ENCODE measurements at regions not wholly inside any gene's neighbourhood (a gene's known extent, or its start where the extent isn't known, plus 50 kb on each side); places are given as distances from the start of the nearest gene placed in this dataset.
"Not testable (repeated sequence)": the region's sequence is repeated elsewhere in the genome, so short reads cannot be mapped to it uniquely, and the experiment has no call there.

DNA sequence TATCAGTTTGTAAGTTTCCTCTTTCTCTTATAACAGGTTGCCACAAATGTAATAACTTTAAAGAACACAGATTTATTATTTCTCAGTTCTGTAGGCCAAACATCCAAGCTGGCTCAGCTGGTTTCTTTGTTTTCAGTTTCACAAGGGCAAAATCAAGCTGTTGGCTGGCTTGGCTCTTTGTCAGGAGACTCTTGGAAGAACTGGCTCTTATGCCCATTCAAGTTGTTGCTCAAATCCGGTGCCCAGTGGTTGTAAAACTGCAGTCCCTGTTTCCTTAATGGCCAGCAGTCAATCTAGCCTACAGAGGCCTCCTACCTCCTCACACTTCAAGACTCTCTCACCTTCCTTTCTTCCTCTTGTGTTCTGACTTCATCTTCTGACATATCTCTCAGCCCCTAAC, 1171.0 kb downstream of the MRPL39 start:
- peak; percentile 63 for DNase-seq

DNA sequence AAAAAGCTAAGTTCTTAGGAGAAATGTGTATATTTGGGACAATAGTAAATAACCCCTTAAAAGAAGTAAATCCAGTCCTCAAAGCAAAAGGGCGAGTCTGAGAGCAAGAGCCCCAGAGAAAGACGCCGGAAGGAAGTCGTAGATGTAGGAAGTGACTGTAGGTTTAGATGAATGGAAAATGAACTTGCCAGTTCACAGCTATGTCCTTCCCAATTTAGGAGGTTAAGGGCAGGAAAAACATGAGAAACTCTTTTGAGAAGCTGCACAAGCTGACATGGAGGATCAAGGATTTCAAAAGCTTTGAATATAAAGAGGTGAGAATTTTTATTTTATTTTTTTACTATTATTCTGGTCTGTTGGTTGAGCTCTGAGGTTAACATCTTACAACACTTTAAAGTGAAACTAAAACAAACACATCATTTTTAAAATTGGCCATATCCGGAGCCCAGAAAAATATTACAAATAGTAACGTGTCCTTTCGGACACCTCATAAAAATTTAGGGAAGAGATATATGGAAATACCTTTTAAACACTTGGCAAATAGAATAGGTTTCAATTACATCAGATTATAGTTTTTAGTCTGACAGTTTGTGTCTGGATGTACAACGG, 1178.6 kb downstream of the MRPL39 start:
- peak; percentile 34 for DNase-seq

DNA sequence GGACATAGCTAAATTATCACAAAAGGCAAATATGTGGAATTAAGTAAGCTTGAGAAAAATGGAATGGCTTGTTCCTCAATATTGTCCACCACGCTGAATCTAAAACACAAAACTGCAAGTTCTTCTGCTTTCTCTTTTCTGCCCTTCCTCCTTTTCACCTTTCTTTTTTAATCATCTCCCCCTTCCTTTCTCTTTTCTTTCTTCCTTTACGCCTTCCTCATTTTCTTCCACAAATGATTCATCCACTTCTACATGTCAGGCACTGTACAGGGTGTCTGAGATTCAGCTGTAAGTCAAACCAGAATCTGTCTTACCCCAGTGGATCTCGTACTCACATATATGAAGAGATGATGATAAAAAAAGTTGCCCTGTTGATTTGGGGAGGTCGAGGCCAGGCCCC, 1182.5 kb downstream of the MRPL39 start:
- DNase-seq = no peak

GRCh38 chr21:24423546-24423945, 1183.7 kb downstream of the MRPL39 start:
- no peak for DNase-seq

DNA sequence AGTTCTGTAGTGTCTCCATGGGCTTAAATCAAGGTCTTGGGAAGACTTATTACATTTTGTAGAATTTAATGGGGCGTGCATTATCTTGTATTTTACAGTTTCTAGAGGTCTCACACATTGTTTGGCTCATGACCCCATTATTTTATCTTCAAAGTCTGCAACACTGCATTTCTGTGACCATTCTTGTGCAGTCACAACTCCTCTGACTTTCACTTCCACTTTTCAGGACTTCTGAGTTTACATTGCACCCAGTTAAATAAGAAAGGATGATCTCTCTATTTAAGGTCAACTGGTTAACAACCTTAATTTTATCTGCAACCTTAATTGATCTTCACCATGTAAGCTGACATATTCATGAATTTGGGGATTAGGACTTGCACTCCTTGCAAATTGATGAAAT, 1186.6 kb downstream of the MRPL39 start:
- peak; percentile 21 for DNase-seq

DNA sequence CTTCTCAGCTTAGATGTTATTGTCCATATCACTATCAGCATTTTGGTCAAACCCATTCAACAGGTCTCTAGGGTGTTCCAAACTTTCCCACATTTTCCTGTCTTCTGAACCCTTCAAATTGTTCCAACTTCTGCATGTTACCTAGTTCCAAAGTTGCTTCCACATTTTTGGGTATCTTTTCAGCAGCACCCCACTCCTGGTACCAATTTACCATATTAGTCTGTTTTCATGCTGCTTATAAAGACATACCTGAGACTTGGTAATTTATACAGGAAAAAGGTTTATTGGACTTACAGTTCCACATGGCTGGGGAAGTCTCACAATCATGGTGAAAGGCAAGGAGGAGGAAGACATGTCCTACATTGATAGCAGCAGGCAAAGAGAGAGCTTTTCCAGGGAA, 1187.6 kb downstream of the MRPL39 start:
- not testable (repeated sequence) for DNase-seq

GRCh38 chr21:24418671-24419070, 1188.6 kb downstream of the MRPL39 start:
- DNase-seq = no peak

DNA sequence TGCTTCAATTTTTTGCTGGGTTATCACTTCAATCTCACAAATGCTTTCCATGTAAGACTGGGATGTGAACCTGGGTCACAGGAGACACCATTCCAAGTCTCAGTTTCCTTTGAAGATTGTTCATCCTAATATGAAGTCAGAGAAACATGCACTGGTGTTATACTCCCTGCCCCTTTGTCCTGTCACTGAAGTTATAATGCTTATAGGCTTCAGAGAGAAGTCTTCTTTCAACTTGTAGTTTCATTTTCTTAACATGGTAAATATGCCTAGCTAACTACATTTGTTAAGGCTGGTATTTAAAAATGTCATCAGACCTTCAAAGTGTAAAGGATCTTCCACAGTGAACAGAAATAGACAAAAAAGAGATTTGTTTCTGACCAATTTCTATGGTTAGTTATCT, 1195.9 kb downstream of the MRPL39 start:
- DNase-seq = no peak

GRCh38 chr21:24403221-24403620, 1204.1 kb downstream of the MRPL39 start:
- DNase-seq = no peak

GRCh38 chr21:24395320-24395923, 1211.9 kb downstream of the MRPL39 start:
- DNase-seq = no peak

DNA sequence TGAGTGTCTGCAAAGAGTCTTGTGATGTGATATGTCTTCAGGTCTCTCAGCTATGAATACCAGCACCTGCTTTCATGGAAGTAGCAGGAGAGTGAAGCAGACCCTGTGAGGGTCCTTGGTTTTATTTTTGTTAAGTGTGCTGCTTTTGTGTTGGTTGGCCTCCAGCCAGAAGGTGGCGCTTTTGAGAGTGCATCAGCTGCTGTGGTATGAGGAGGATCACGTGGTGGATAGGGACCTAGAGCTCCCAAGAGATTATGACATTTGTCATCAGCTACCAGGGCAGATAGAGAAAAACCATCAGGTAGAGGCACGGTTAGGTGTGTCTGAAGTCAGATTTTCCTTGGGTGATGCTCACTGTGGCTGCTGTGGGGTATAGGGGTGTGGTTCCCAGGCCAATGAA, 1232.1 kb downstream of the MRPL39 start:
- DNase-seq = peak; percentile 7

- no peak for DNase-seq
These were observed 1234.8 kb downstream of the MRPL39 start for GRCh38 chr21:24372506-24372905.

- no peak for DNase-seq
These were observed 1237.5 kb downstream of the MRPL39 start for GRCh38 chr21:24369746-24370145.

- no peak for DNase-seq
These were observed 1238.0 kb downstream of the MRPL39 start for GRCh38 chr21:24369278-24369677.

GRCh38 chr21:24367936-24368335, 1239.3 kb downstream of the MRPL39 start:
- DNase-seq = no peak

DNA sequence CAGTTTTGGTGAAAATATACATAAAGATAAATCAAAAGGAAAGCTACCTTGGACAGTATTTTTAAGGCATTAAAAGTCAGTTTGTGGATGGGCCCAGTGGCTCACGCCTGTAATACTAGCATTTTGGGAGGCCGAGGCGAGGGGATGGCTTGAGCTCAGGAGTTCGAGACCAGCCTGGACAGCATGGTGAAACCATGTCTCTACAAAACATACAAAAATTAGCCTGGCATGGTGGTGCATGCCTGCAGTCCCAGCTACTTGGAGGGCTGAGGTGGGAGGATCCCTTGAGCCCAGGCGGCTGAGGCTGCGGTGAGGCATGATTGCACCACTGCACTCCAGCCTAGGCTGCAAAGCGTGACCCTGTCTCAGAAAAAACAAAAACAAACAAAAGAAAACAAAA, 1253.8 kb downstream of the MRPL39 start:
- DNase-seq = no peak

DNA sequence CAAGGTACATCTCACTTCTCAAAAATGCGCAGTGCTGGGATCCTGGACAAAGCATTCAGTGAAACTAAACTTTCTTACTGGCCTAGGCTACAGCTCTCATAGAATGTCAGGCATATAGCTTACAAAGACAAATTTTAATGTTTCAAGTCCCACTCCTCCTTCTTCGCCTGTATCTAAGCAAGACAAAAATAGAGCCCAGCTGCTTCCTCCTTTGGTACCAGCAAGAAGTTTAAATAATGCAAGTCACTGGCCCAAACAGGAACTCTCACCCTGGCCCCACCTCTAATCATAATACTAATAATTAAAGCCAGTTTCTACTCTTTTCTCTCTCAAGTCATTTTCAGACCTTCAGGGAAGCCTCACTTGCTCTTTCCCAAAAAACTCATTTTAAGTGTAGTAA, 1267.9 kb downstream of the MRPL39 start:
- no peak for DNase-seq

GRCh38 chr21:24336491-24336890, 1270.8 kb downstream of the MRPL39 start:
- no peak for DNase-seq

DNA sequence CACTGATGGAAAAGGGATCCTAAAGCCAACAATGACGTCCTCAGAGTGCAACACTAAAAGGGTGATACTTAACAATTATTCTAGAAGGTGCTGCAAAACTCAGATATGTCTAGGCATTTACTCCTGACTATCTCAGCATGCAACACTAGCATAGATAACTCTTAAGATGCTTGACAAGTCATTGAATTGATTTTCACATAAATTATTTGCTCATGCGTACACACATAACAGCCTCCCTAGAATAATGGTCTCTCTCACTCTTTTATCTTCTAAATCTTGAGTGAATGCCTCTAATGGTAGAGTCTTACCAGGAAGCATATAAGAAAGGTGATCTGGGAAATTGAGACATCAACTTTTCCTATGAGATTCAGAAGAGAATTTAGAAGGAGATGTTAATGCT, 1283.7 kb downstream of the MRPL39 start:
- no peak for DNase-seq

- no peak for DNase-seq
These were observed 1290.9 kb downstream of the MRPL39 start for GRCh38 chr21:24316277-24316922.

GRCh38 chr21:24310788-24311187, 1296.5 kb downstream of the MRPL39 start:
- DNase-seq = no peak

DNA sequence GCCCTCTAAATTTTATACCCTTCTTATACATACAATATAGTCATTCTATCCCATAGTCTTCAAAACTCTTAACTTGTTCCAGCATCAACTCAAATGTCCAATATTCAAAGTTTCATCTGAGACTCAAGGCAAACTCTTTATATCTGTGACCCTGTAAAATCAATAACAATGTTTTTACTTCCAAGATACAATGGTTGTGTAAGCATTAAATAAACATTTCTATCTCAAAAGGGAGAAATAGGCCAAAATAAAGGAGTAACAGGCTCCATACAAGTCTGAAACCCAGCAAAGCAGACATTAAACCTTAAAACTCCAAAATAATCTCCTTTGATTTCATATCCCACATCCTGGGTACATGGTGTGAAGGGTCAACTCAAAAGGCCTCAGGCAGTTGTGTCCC, 1299.1 kb downstream of the MRPL39 start:
- no peak for DNase-seq

DNA sequence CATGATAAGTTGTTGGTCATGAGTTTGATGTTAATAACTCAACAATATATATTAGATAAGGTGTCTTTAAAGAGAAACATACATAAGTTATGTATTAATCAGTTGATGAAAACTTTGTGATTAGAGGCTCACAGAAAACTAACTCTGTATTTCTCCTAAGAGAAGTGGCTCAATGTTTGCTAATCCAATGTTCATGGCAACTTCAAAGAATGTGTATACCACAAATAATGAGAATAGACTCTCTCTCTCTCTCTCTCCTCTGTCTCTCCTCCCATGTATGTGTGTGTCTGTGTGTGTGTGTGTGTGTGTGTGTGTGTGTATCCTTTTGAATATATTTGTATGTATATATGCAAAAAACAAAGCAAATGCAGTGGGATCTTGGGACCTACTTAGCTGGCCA, 1304.9 kb downstream of the MRPL39 start:
- no peak for DNase-seq

GRCh38 chr21:24298040-24298439, 1309.2 kb downstream of the MRPL39 start:
- DNase-seq = no peak

GRCh38 chr21:24294171-24294570, 1313.1 kb downstream of the MRPL39 start:
- no peak for DNase-seq
